CD4-positive, alpha-beta T cell (primary cell): ENCODE measurements at regions not wholly inside any gene's neighbourhood (a gene's known extent, or its start where the extent isn't known, plus 50 kb on each side); places are given as distances from the start of the nearest gene placed in this dataset.

ENCODE experiments used
- ATAC-seq: fragments of 200-7000 bp; cut with Tn5 transposase; one replicate; pipeline ENCODE4 v1.10.0; 2022; ENCODE audit warnings: mild to moderate bottlenecking; ENCODE audit not compliant: poor library complexity
- CTCF ChIA-PET: fragments of 350-600 bp; sonication (Branson Sonifier 250); formaldehyde crosslinking; loops from one replicate; lab custom pipeline; 2021; ENCODE audit warnings: antibody characterized with exemption, inconsistent platforms; lab: Charles Lee
- POLR2A ChIA-PET: fragments of 350-600 bp; sonication (Branson Sonifier 250); formaldehyde crosslinking; loops from one replicate; lab custom pipeline; 2021; ENCODE audit warnings: antibody characterized with exemption, inconsistent platforms; lab: Charles Lee
- DNase-seq, 14 experiments: peaks; one replicate each; pipeline ENCODE4 v3.0.0-alpha.2; 2013 to 2020; ENCODE audit warnings: mixed read lengths in 2 of 14
- H3K27ac ChIP-seq, 2 donors: one replicate each; pipeline versions ENCODE4 v1.5.1 to v1.7.0; 2013; ENCODE audit warnings: low read length in 2 of 2, low read depth in 1 of 2, mild to moderate bottlenecking in 1 of 2
- H3K27me3 ChIP-seq, 2 experiments: 1 replicate in 1 of 2; 2 replicates in 1 of 2; pipeline versions ENCODE4 v1.6.1 to v1.7.0; 2013; ENCODE audit warnings: low read length in 2 of 2, control low read depth in 1 of 2, mild to moderate bottlenecking in 1 of 2, moderate library complexity in 1 of 2; ENCODE audit not compliant: insufficient read depth in 2 of 2, control insufficient read depth in 1 of 2
- H3K36me3 ChIP-seq: one replicate; pipeline ENCODE4 v1.6.1; 2013; ENCODE audit warnings: low read length, control low read depth; ENCODE audit not compliant: insufficient read depth
- H3K4me1 ChIP-seq: one replicate; pipeline ENCODE4 v1.6.1; 2013; ENCODE audit warnings: low read length, control low read depth; ENCODE audit not compliant: insufficient read depth
- H3K4me3 ChIP-seq: one replicate; pipeline ENCODE4 v1.5.1; 2013; ENCODE audit warnings: mild to moderate bottlenecking, low read length, moderate library complexity
- H3K9me3 ChIP-seq, 2 experiments: 1 replicate in 1 of 2; 2 replicates in 1 of 2; pipeline versions ENCODE4 v1.6.1 to v1.7.0; 2013; ENCODE audit warnings: low read length in 2 of 2, mild to moderate bottlenecking in 2 of 2, control low read depth in 1 of 2, moderate library complexity in 1 of 2; ENCODE audit not compliant: control insufficient read depth in 1 of 2, insufficient read depth in 1 of 2
- H3K27ac Mint-ChIP-seq: one replicate; pipeline ENCODE4 v1.8.0; 2020; ENCODE audit warnings: mixed read lengths
- H3K27me3 Mint-ChIP-seq: one replicate; pipeline ENCODE4 v1.8.0; 2021; ENCODE audit warnings: mixed read lengths
- H3K36me3 Mint-ChIP-seq: one replicate; pipeline ENCODE4 v1.8.0; 2021; ENCODE audit warnings: low read depth, mixed read lengths
- H3K4me1 Mint-ChIP-seq: one replicate; pipeline ENCODE4 v1.8.0; 2021; ENCODE audit warnings: low read depth, mixed read lengths
- H3K4me3 Mint-ChIP-seq: one replicate; pipeline ENCODE4 v1.8.0; 2020; ENCODE audit warnings: mild to moderate bottlenecking, mixed read lengths
- H3K9me3 Mint-ChIP-seq: one replicate; pipeline ENCODE4 v1.8.0; 2020; ENCODE audit warnings: mixed read lengths
- intact Hi-C, 2 experiments: fragments of 100-400 bp; cut with DNase I in 1 of 2; cut with micrococcal nuclease in 1 of 2; formaldehyde crosslinking; loops; one replicate each; pipeline versions ENCODE4 v1.15.1 to v1.9.0; 2023 to 2025; cut with DNase I, micrococcal nuclease
- TF ChIP-seq, protein P1 (sequence below): fragments of 200-600 bp; IDR thresholded peaks from one replicate; pipeline ENCODE4 v1.8.0; 2022; ENCODE audit warnings: antibody characterized with exemption, mild to moderate bottlenecking

DNA sequence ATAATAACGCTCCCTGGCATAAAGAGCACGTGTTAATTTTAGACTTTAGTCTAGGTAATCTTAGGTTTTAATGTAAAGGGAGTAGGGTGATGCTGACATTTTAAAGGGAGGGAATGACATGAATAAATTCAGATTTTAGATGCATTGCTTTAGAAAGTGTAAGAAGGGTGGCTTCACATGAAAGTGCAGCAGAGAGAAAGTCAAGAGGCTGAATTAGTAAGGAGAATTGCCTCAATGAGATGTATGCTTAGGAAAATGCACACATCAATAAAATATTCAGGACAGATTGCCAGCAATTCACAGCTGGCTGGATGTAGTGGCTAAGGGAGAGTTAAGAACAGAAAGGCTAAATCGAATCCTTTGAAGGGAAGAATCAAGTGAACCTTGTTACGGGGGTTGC is 165.5 kb upstream of the CDH19 start:
- ATAC-seq (no peak), DNase-seq (no peak)
- Histone ChIP-seq H3K4me3 (no peak overlapping the region), H3K9me3 (peaks cover 3% of the 10 kb centered on the region in 2 experiments), H3K27ac (no peak overlapping the region), H3K36me3 (no peaks in the 10 kb centered on the region), H3K4me1 (no peaks in the 10 kb centered on the region), H3K27me3 (no peaks in the 10 kb centered on the region)
- H3K36me3 Mint-ChIP-seq: no peaks in the 10 kb centered on the region
- no peak overlapping the region for H3K4me3 Mint-ChIP-seq
- intact Hi-C loops: no loop called here
- peaks cover 5% of the 10 kb centered on the region for H3K9me3 Mint-ChIP-seq
- CTCF ChIA-PET: interaction anchor here (0.6 kb wide), 1 partner anchor 8 kb away, joined by 3 read pairs; no protein-coding TSS in a partner anchor
- no peak overlapping the region for H3K27ac Mint-ChIP-seq
- TF ChIP-seq, protein P1, sequence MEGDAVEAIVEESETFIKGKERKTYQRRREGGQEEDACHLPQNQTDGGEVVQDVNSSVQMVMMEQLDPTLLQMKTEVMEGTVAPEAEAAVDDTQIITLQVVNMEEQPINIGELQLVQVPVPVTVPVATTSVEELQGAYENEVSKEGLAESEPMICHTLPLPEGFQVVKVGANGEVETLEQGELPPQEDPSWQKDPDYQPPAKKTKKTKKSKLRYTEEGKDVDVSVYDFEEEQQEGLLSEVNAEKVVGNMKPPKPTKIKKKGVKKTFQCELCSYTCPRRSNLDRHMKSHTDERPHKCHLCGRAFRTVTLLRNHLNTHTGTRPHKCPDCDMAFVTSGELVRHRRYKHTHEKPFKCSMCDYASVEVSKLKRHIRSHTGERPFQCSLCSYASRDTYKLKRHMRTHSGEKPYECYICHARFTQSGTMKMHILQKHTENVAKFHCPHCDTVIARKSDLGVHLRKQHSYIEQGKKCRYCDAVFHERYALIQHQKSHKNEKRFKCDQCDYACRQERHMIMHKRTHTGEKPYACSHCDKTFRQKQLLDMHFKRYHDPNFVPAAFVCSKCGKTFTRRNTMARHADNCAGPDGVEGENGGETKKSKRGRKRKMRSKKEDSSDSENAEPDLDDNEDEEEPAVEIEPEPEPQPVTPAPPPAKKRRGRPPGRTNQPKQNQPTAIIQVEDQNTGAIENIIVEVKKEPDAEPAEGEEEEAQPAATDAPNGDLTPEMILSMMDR: no peak
- H3K4me1 Mint-ChIP-seq: no peaks in the 10 kb centered on the region
- no peaks in the 10 kb centered on the region for H3K27me3 Mint-ChIP-seq
- POLR2A ChIA-PET: no interaction called here

- Histone ChIP-seq H3K9me3 (peaks cover 3% of the 10 kb centered on the region in 2 experiments), H3K27ac (no peak overlapping the region), H3K4me3 (no peak overlapping the region), H3K27me3 (no peaks in the 10 kb centered on the region), H3K36me3 (no peaks in the 10 kb centered on the region), H3K4me1 (no peaks in the 10 kb centered on the region)
- no peak for ATAC-seq
- intact Hi-C loops: no loop called here
- TF ChIP-seq, protein P1: no peak
- Mint-ChIP-seq H3K27me3 (no peaks in the 10 kb centered on the region), H3K9me3 (peaks cover 2% of the 10 kb centered on the region), H3K27ac (no peak overlapping the region), H3K36me3 (no peaks in the 10 kb centered on the region), H3K4me3 (no peak overlapping the region), H3K4me1 (no peaks in the 10 kb centered on the region)
- no peak for DNase-seq
- ChIA-PET CTCF (no interaction called here), POLR2A (no interaction called here)
Measured at GRCh38 chr18:66764230-66764629, 160.3 kb upstream of the CDH19 start.

DNA sequence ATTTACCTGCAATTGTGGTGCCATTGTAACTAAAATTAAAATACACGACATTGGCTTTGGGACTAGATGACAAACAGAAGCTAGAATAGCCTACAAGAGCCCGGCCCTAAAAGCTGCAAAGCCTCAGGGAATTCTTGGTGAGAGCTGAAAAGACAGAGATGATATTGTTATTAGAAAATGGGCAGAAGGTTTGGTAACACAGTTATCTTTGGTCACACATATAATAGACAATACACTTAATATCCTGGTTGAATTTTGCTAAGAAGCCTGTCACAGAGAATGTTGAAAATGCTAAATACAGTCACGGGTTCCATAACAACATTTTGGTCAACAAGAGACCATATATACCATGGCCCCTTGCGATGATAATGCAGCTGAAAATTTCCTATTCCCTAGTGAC is 157.3 kb upstream of the CDH19 start:
- Histone ChIP-seq H3K36me3 (no peaks in the 10 kb centered on the region), H3K27me3 (no peaks in the 10 kb centered on the region), H3K4me3 (no peak overlapping the region), H3K4me1 (no peaks in the 10 kb centered on the region), H3K27ac (no peak overlapping the region), H3K9me3 (no peaks in the 10 kb centered on the region)
- DNase-seq (no peak), ATAC-seq (no peak)
- Mint-ChIP-seq H3K36me3 (no peaks in the 10 kb centered on the region), H3K27me3 (no peaks in the 10 kb centered on the region), H3K9me3 (no peaks in the 10 kb centered on the region), H3K4me1 (no peaks in the 10 kb centered on the region), H3K27ac (no peak overlapping the region), H3K4me3 (no peak overlapping the region)
- ChIA-PET CTCF (interaction anchor here (1.2 kb wide), 1 partner anchor 18 kb away, joined by 3 read pairs; no protein-coding TSS in a partner anchor), POLR2A (no interaction called here)
- TF ChIP-seq, protein P1: no peak
- intact Hi-C loops: no loop called here
